ENCODE measurements at regions not wholly inside any gene's neighbourhood (a gene's known extent, or its start where the extent isn't known, plus 50 kb on each side); places are given as distances from the start of the nearest gene placed in this dataset.

DNA sequence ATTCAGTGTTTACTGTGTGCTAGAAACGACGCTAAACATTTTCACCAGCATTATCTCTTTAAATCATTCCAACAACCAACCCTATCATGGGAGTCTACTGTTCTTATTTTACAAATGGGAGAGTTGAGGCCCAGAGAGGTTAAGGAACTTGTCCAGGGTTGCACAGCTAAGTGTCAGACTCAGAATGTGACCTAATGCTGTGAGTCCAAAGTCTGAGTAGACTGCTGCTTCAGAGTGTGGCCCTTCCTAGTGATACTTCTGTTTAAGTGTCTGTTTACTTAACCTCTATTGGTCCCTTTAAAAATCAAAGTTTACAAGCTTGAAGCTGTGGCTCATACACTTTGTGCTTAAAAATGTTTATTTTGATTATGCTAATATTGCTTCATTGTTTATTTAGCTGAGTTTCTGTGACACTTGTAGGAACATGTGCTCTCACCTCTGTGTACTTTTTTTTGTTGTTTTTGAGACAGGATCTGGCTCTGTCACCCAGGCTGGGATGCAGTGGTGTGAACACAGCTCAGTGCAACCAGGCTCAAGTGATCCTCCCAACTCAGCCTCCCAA is 84.4 kb upstream of the SYPL1 start:
- Histone ChIP-seq H3K27me3 (replicated peaks in 1 of 7) (no peaks in the 10 kb centered on the region), H3K9me3 (no peaks in the 10 kb centered on the region), H3K36me3 (no peaks in the 10 kb centered on the region), H3K4me3 (no peak overlapping the region), H3K4me1 (peaks cover 0 to 5% (median 0%) of the 10 kb centered on the region in 6 donors), H3K27ac (no peak overlapping the region)
- TF ChIP-seq POLR2A (IDR thresholded peaks at IDR 0.05) (no peak), POLR2AphosphoS5 (IDR thresholded peaks at IDR 0.05) (no peak)
- TF ChIP-seq, protein P1, sequence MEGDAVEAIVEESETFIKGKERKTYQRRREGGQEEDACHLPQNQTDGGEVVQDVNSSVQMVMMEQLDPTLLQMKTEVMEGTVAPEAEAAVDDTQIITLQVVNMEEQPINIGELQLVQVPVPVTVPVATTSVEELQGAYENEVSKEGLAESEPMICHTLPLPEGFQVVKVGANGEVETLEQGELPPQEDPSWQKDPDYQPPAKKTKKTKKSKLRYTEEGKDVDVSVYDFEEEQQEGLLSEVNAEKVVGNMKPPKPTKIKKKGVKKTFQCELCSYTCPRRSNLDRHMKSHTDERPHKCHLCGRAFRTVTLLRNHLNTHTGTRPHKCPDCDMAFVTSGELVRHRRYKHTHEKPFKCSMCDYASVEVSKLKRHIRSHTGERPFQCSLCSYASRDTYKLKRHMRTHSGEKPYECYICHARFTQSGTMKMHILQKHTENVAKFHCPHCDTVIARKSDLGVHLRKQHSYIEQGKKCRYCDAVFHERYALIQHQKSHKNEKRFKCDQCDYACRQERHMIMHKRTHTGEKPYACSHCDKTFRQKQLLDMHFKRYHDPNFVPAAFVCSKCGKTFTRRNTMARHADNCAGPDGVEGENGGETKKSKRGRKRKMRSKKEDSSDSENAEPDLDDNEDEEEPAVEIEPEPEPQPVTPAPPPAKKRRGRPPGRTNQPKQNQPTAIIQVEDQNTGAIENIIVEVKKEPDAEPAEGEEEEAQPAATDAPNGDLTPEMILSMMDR (IDR thresholded peaks at IDR 0.05 in 8 of 11, conservative IDR thresholded peaks at IDR 0.05 in 3 of 11), result no peak
- intact Hi-C loops (cut with DNase I; ENCODE audit: low total_unique reads), result no loop called here
- no peak for DNase-seq
- 89 to 98% (median 97%) methylated on average over 2 of the region's 2 CpGs for WGBS, 5 donors

DNA sequence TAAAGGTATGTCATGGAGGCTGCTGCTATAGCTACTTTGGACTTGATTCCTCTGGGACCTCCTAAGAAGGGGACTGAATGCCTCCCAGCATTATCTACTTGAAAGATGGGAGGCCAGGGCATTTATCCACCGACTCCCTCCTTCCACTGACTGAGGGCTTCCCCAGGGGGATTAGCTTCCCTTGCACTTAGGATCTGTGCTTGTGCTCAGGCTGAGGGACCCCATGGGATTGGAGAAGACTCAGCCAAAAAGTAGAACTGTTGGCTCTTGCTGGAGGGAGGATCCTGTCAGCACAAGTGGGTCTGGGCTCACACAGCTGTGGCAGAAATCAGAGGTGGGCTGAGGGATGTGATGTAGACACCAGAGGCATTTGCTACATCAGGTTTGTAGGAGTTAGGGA is 81.5 kb upstream of the SYPL1 start:
- DNase-seq, result no peak
- no peaks in the 10 kb centered on the region for H3K9me3 ChIP-seq
- H3K27me3 ChIP-seq (replicated peaks in 1 of 7), result no peaks in the 10 kb centered on the region
- TF ChIP-seq POLR2AphosphoS5 (IDR thresholded peaks at IDR 0.05), result no peak
- TF ChIP-seq POLR2A (IDR thresholded peaks at IDR 0.05), result no peak
- TF ChIP-seq, protein P1 (IDR thresholded peaks at IDR 0.05 in 8 of 11, conservative IDR thresholded peaks at IDR 0.05 in 3 of 11), result no peak
- peaks cover 0 to 7% (median 0%) of the 10 kb centered on the region in 6 donors for H3K4me1 ChIP-seq
- intact Hi-C loops (cut with DNase I; ENCODE audit: low total_unique reads), result no loop called here
- no peak overlapping the region for H3K4me3 ChIP-seq
- 67 to 83% (median 81%) methylated on average over 1 of the region's 1 CpG for WGBS, 5 donors
- H3K27ac ChIP-seq, result no peak overlapping the region
- H3K36me3 ChIP-seq, result no peaks in the 10 kb centered on the region

DNA sequence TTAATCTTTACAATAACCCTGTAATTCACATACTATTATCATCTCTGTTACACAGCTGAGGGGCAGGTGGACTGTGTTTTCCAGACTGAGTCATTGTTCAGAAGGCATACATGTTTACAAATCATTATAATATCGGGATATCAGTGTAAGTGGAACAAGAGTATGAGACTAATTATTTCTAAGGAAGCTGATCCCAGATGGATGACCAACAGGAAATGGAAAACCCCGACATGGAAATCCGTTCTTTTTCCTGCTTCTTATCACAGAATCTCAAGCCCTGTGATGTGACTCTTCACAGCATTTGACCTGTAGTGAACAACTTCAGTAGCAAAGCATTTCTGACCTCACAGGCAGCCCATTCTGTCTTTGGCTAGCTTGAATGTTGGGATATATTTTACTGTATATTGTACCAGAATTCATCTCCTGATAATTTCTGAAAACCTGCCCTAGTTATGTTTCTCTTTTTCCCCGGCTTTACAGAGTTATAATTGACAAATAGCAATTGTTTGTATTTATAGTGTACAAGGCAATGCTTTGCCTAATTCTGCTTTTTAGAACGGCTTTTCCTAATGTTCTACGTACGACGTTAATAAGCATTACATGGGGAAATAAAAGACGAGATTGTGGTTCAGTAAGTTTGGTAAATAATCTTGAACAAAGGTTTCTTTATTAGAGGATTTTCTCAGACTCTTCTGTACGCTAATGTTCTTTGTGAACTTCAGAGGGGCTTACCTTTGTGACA is 78.6 kb upstream of the SYPL1 start:
- Histone ChIP-seq H3K36me3 (no peaks in the 10 kb centered on the region), H3K27ac (peak overlapping the region in 1 of 8 donors; percentile 24), H3K4me3 (no peak overlapping the region), H3K27me3 (replicated peaks in 1 of 7) (no peaks in the 10 kb centered on the region), H3K9me3 (no peaks in the 10 kb centered on the region), H3K4me1 (peaks cover 0 to 7% (median 0%) of the 10 kb centered on the region in 6 donors)
- DNase-seq, result no peak
- TF ChIP-seq, protein P1 (IDR thresholded peaks at IDR 0.05 in 8 of 11, conservative IDR thresholded peaks at IDR 0.05 in 3 of 11), result no peak
- TF ChIP-seq POLR2AphosphoS5 (IDR thresholded peaks at IDR 0.05), result peak in 1 of 3 donors; percentile 8
- intact Hi-C loops (cut with DNase I; ENCODE audit: low total_unique reads), result no loop called here
- 74 to 77% (median 76%) methylated on average over 10 of the region's 10 CpGs for WGBS, 5 donors

DNA sequence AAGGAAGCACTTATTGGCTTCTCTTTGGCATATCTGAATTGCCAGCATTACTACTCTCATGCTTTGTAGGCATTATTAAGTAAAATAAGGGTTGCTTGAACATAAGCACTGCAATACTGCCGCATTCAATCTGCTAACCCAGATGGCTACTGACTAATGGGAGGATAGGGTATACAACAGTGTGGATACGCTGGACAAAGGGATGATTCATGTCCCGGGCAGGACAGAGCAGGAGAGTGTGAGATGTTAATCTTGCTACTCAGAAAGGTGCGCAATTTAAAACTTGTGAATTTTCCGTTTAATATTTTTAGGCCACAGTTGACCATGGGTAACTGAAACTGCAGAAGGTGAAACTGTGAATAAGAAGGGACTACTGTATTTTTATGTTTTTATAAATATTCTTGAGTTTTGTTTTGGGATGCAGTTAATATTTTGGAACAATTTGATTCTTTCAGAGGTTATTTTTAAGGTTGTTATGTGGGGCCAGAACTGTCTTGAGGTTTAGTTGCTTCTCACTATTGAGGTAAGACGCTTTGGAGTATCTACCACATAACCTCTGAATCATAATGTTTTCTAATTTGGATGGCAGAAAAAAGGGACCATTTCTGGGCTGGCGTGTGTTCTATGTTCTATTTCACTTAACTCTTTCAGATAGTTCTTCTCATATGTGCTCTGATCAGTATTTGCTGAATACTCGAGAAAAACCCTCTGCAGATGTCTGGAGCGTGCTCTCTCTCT is 75.7 kb upstream of the SYPL1 start:
- Histone ChIP-seq H3K27ac (no peak overlapping the region), H3K27me3 (replicated peaks in 1 of 7) (no peaks in the 10 kb centered on the region), H3K4me1 (peaks cover 0 to 7% (median 0%) of the 10 kb centered on the region in 6 donors), H3K4me3 (no peak overlapping the region), H3K9me3 (no peaks in the 10 kb centered on the region), H3K36me3 (no peaks in the 10 kb centered on the region)
- DNase-seq, result no peak
- 80 to 97% (median 92%) methylated on average over 9 of the region's 9 CpGs for WGBS, 5 donors
- intact Hi-C loops (cut with DNase I; ENCODE audit: low total_unique reads), result no loop called here
- TF ChIP-seq POLR2A (IDR thresholded peaks at IDR 0.05) (no peak), POLR2AphosphoS5 (IDR thresholded peaks at IDR 0.05) (no peak)
- TF ChIP-seq, protein P1 (IDR thresholded peaks at IDR 0.05 in 8 of 11, conservative IDR thresholded peaks at IDR 0.05 in 3 of 11), result no peak
